HG02798 (cell line): ENCODE measurements at regions not wholly inside any gene's neighbourhood (a gene's known extent, or its start where the extent isn't known, plus 50 kb on each side); places are given as distances from the start of the nearest gene placed in this dataset.

Experiments used
- ATAC-seq: cut with Tn5 transposase; IDR thresholded peaks from one replicate; pipeline ENCODE4 v1.9.1; 2021; ENCODE audit warnings: mild to moderate bottlenecking; ENCODE audit not compliant: unreplicated experiment, poor library complexity

DNA sequence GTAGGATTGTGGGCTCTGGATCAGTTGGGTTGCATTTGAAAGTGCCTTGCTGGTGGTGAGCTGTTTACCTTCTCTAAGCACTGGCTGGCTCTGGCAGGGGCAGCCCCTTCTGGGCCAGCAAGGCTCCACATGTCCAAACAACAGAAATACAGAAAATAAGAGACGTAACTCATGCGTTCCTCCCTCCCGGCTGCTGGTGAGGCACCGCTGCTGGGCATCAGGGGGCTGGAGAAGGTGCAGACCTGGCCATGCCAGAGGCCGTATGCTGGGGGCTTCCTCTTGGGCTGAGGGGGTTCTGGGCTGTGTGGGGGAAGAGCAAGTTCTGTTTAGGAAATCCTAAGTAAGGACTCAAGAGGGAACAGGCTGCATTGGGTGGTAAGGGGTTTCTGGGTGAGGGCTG is 140.6 kb downstream of the URI1 start:
- no peak for ATAC-seq

DNA sequence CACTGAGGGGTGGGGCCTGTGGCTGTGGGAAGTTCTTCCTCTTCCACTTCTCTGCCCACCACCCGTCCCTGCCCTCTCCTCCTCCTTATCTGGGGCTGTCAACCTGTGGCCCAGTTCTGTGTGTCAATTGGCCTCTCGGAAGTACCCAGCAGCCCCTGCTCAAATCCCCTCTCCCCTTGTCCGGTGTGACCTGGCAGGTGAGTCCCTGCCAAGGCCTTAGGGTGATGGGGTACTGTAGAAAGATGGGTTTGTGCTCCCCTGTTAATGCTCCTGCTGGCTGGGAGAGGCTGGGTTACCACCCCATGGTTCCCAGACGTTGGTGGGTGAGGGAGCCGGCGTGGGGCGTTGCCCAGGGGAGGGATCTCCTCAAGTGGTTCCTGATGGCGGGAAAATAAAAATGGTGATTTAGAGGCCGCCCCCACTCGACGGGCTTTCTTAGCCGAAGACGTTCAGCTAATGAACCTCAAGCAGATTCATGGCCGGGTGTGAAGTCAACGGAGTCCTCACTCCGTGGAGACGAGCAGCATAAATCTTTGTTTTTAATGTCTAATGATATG is 141.2 kb downstream of the URI1 start:
- ATAC-seq, result no peak

GRCh38 chr19:30083701-30084156 is 141.7 kb downstream of the URI1 start:
- ATAC-seq, result no peak

GRCh38 chr19:30084390-30084819 is 142.4 kb downstream of the URI1 start:
- ATAC-seq, result no peak

DNA sequence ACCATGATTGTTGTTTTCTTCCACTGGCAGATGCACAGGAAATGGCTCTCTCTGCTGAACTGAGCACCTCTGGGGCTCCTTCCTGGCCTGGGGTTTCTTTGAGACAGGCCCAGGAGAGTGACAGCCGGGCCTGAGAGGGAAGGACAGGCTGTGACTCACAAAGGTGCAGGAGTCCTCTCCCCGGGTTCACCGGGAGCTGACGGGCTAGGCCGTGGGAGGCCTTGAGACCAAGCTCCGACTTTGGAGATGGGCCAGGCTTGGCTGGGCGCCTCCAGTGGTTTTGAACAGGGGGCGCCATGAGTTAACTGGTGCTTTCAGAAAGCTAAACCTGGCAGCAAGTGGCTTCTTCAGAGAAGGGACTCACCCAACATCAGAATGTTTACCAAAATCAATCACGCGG is 143.4 kb downstream of the URI1 start:
- ATAC-seq, result no peak

- no peak for ATAC-seq
Measured at GRCh38 chr19:30086220-30086619, 144.2 kb downstream of the URI1 start.

DNA sequence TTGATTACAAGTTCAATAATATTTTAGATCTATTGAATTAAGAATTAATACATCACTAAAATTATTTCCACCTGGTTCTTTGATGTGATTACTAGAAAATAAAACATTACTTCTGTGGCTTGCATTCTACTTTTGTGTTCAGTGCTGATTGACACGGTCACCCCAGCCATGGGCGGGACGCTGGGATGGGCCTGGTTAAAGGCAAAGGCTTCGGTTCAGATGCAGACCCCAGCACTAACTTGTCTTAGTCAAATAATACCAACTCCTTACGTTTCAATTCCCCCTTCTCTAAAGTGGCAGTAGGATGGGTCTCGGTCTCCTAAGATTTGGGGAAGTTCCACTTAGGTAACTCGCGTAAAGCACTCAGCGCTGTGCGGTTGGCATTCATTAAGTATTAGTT is 144.9 kb downstream of the URI1 start:
- ATAC-seq, result no peak

- ATAC-seq, result no peak
Measured at GRCh38 chr19:30087381-30088138, 145.5 kb downstream of the URI1 start.

DNA sequence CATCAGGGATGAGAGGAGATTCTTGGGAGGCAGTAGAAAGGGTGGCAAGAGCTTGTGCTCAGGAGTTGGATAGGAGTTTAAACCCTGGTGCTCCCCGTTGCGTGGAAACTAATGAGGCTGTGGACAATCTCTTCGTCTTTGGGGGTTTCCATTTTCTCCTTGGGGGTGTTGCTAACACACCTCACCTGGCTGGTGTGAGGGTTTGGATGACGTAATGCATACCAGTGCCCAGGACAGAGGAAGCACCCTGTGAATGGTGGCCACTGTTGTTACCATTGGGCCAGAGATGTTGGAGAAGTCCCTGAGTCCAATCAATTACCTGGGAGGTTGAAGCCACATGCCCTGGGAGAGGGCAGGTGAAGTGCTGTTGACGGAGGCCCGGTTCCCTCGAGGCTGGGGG is 146.5 kb downstream of the URI1 start:
- no peak for ATAC-seq

DNA sequence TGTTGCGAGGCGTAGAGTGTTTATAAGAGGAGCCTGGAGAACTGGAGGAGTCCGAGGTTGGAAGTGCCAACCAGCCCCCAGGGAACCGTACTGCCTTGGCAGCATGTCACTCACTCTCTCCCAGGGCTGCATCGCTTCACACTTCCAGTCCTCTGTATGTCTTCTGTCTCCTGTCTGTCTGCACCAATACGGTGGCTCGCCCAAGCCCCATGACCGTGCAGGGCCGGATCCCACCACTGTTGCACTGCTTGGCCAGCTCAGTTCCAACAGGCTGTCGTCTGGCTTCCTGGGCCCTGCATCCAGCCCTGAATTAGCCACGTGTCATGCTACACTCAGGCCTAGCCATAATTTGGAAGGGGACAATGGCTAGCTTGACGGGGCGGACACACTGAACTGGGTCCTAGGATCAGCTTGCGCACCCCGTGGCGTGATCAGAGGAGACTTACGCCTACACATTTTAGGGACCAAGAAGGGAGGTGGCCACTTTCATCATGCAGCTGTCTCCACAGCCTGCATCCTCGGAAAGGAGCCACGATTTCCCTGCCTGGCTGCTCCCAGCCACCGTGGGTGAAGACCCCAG is 147.1 kb downstream of the URI1 start:
- no peak for ATAC-seq

GRCh38 chr19:30090476-30090875 is 148.4 kb downstream of the URI1 start:
- no peak for ATAC-seq

DNA sequence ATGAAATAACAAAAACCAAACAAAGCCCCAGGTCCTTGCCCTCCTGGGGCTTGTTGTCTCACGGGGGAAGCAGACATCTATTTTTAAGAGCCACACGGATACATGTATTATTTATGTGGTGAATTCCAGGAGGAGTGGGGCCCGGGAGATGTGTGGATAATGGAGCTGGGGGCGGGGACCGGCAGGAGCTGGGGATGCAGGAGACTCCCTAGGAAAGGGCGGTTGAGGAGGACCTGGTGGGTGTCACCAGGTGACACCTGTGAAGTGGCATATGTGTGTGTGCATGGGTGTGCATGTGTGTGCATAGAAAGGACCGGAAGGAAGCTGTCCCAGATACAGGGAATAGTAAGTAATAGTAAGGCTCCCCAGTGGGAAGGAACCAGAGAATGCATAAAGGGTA is 148.9 kb downstream of the URI1 start:
- ATAC-seq, result no peak

- ATAC-seq, result no peak
Measured at GRCh38 chr19:30091456-30091855, 149.4 kb downstream of the URI1 start.

DNA sequence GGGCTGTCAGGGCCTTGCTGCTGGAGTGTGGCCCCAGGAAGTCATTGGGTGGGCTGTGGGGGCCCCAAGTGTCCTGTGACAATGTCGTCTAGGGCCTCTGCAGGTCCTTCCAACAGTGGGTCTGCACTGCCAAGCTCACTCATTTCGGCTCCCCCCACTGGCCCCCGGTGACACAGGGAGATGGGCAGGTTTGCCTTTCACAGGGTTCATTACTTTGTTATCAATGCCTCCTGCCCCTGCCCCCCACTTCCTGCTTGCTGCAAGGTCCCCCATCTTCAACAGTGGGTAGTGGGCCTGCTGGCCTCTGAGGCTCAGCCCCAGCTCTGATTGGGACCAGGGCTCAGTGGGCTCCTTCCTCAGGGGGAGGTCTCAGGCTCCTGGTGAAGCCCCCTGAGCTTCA is 149.8 kb downstream of the URI1 start:
- no peak for ATAC-seq

DNA sequence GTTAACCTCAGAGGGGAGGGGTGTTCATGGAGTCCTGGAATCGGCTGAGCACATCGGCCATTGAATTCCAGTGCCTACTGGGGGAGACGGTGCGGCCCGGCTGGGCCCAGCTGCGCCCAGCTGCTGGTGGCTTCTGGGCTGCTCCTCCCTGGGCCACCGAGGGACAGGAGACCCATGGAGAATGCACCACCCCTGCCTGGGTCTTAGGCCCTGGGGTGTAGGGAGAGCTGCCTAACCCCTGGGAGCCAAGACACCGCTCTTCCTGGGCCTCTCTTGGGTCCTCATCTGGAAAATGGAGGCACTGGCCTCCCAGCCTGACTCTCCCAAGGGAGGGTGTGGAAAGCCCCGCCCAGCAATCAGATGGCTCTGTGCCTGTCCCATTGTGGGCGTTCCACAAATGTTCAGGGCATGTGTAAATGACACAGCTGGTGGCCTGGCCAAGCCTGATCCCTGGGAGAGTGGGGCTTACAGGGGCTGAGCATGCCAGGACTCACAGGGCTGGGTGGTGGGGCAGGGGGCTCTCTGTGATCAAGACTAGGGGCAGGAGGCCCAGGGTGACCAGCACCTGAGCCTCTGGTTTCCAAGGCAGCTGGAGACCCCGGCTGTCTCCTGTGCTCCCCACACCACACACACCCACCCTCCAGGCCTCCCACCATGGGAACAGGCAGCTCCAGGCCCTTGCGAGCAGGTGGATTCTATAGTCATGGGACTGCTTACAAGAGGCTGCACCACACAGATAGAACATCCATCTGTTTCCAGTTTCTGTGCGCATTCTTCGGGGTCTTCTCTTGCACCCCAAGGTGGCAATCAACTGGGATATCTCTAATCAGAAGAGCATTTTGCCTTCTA is 150.9 kb downstream of the URI1 start:
- no peak for ATAC-seq

DNA sequence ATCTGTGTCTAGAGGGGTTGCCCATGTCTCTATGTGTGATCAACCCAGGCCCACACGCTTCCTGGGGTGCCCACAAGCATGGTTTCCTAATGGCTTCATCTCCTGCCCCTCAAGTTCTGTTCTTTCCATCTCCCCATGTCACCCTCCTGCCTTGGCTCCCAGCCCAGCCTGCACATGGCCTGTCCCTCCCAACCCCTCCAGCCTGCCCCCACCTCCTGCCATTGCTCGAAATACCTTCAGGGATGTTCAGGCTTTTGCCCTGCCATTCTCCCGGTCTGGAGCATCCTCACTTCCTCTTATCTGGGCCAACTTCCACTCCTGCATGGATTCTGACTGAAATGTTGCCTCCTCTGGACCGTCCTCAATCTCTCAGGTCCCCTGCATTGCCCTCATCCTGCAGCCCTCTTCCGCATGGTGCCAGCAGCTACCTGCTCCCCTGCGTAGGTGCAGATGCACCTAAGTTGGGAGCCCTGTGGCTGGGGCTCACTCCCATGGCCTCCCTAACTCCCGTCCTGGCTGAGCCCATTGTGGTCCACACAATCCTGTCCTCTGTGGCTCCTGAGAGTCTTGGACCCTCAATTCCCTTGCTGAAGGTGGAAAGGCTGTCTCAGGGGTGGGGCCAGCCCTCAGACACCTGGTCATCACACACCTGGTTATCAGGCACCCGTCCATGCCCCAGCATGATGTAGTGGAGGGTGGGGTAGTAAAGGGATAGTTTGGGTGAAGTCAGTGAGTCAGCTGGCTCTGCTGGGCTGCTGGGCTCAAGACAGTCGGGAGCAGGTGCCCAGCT is 152.1 kb downstream of the URI1 start:
- no peak for ATAC-seq

DNA sequence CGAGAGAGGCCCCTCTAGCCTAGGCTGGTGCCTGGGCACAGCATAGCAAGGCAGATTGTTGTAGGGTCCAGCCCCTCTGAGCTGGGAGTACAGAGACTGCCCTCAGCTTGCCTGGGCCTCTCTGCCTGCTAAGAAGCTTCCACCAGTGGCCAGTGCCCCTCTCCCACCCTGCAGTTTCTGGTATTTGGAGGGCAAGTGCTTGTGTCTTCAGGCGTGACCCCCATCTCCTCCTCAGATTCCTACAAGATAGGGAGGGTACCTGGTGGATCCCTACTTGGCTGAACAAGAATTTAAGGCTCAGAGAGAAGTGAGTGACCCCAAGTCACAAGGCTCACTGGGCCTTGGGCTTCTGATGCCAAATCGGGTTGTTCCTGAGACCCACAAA is 152.7 kb downstream of the URI1 start:
- ATAC-seq, result no peak

DNA sequence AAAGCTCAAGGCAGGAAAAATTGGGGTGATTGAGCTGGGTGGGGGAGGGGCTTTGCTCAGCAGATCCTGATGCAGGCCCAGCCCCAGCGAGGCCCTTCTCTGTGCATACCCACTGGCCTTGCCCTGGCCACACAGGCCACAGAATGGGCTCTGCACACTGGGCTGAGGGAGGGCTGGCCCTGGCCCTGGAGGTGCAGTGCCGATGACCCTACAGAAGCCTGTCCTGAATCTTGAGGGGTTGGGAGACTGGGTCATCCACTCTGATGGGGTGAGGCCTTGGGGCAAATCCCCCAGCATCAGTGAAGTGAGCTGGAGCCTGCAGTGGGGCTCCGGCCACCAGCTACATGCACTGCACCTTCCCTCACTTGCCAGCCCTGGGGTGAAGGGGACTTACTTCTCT is 153.1 kb downstream of the URI1 start:
- ATAC-seq, result no peak

DNA sequence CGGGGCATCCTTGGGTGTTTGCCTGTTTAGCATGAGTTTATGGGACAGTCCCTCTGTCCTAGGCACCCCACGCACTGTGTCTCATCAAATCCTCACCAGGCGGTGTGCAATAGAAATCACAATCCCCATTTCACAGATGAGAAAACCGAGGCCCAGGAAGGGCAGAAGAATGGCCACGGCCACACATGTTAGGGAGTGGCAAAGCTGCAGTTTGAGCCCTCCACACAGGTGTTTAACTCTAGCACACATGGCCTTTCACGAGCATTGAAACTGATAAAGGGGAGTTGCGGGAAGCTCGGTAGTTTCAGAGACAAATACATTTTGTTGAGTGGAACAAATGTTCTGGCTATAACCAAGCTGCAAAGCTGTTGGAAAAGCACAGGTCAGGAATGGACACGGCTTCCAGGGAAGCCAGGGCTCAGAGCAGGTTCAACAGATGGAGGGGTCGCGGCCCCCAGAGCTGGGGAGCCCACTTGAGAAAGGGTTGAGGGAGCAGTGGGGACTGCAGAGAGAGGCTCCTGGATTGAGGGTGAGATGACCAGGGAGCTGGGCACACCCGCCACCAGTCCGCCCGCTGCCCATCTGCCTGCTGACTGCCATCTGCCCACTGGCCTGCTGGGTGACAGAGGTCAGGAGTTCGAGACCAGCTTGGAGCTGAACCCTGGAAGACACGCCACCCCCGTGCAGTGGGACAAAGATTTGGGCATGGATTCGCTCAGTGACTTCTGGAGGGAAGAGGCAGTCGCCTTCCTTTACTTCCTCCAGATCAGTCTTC is 154.7 kb downstream of the URI1 start:
- ATAC-seq, result no peak
